RWPE1 (cell line): ENCODE measurements at regions not wholly inside any gene's neighbourhood (a gene's known extent, or its start where the extent isn't known, plus 50 kb on each side); places are given as distances from the start of the nearest gene placed in this dataset.

Experiments
- CTCF ChIA-PET: fragments of 350-600 bp; sonication (Branson Sonifier 250); formaldehyde crosslinking; extraction: SDS; loops from one replicate; lab custom pipeline; 2021; lab: Yijun Ruan, JAX
- POLR2A ChIA-PET: fragments of 400-600 bp; formaldehyde crosslinking; extraction: SDS; loops from one replicate; lab custom pipeline; 2020; ENCODE audit warnings: antibody characterized with exemption; ENCODE audit not compliant: low non-redundant PET; lab: Yijun Ruan, JAX
- DNase-seq: peaks from one replicate; pipeline ENCODE4 v3.0.0; 2012; ENCODE audit warnings: low spot score
- H3K27ac ChIP-seq: fragments of 450-650 bp; 2 replicates; pipeline ENCODE4 v1.5.1; 2017
- TF ChIP-seq, protein P1 (sequence below): fragments of 450-650 bp; conservative IDR thresholded peaks from 2 replicates; pipeline ENCODE4 v1.5.1; 2017; ENCODE audit warnings: low read depth, mild to moderate bottlenecking

DNA sequence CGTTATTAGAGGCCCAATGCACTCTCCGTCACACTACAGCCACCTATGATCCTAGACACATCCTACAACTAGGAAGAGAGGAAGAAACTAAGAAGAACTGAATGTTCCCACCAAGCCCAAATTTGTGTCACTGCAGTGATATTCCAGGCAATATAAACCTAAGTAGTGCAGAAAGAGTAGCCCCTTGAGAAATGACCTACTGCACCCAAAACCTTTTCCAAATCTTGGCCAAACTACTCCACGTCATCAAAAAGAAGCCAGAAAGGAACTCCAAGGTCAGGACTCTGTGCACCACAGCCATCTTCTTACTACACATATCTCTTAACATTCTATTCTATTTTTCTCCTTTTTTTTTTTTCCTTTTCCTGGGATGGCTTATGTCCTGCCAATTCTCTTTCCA, 60.2 kb downstream of the ADAMTS1 start:
- H3K27ac ChIP-seq, result no peak overlapping the region
- TF ChIP-seq, protein P1, sequence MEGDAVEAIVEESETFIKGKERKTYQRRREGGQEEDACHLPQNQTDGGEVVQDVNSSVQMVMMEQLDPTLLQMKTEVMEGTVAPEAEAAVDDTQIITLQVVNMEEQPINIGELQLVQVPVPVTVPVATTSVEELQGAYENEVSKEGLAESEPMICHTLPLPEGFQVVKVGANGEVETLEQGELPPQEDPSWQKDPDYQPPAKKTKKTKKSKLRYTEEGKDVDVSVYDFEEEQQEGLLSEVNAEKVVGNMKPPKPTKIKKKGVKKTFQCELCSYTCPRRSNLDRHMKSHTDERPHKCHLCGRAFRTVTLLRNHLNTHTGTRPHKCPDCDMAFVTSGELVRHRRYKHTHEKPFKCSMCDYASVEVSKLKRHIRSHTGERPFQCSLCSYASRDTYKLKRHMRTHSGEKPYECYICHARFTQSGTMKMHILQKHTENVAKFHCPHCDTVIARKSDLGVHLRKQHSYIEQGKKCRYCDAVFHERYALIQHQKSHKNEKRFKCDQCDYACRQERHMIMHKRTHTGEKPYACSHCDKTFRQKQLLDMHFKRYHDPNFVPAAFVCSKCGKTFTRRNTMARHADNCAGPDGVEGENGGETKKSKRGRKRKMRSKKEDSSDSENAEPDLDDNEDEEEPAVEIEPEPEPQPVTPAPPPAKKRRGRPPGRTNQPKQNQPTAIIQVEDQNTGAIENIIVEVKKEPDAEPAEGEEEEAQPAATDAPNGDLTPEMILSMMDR, result no peak
- CTCF ChIA-PET, result interaction anchor here (0.6 kb wide), 1 partner anchor 1429 kb away, joined by 4 read pairs; no protein-coding TSS in a partner anchor
- POLR2A ChIA-PET, result no interaction called here
- DNase-seq, result no peak

DNA sequence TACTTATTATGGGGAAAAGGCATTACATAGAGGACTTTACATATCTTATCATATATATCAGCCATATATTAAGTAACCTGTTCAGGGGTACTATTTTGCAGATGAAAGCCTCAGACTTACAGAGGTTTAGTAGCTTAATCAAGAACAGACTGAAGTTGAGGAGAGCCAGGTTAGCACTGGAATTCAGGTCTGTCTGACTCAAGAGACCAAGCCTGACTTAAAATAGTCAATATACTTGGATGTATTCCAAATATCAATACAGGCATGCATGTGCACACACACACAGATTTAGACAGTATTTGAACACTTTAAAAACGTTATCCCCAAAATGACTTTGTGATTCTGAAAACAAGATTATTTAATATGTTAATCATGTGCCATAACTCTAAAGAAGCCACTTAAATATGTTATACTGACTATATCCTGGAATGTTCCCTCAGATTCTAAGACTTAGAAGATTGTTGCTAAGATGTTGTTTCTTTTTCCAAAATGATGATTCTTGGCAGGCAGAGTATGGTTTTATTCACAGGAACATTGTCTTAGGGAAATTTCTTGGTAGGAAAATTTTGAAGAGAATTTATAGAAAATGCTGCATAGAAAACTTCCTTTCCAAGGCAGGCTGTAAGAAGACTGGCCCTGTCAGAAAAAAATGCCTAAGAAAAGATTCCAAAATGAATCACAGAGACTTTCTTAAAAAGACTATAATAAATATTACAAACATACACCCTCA, 61.6 kb downstream of the ADAMTS1 start:
- H3K27ac ChIP-seq, result no peak overlapping the region
- no peak for DNase-seq
- ChIA-PET CTCF (interaction anchor here (0.6 kb wide), 1 partner anchor 10 kb away, joined by 3 read pairs; no protein-coding TSS in a partner anchor), POLR2A (no interaction called here)
- TF ChIP-seq, protein P1, result no peak

DNA sequence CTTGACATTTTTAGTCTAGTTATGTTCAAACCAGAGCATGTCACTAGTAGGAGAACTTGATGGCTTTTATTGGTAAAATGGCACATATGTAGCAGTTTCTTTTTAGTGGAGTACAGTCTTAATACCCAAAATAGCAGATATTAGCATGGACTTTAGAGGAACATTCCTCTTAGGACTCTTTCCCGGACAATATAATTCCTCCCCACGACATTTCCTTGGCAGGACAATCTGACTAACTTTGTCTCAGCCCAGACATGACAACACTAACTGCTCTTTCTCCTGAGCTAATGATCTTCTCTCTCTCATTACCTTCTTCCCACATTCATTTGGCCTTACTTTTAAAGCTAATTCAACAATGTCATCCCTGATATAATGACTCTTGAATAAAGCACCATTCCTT, 62.5 kb downstream of the ADAMTS1 start:
- POLR2A ChIA-PET, result no interaction called here
- DNase-seq, result no peak
- H3K27ac ChIP-seq, result no peak overlapping the region
- TF ChIP-seq, protein P1, result no peak
- CTCF ChIA-PET, result no interaction called here

DNA sequence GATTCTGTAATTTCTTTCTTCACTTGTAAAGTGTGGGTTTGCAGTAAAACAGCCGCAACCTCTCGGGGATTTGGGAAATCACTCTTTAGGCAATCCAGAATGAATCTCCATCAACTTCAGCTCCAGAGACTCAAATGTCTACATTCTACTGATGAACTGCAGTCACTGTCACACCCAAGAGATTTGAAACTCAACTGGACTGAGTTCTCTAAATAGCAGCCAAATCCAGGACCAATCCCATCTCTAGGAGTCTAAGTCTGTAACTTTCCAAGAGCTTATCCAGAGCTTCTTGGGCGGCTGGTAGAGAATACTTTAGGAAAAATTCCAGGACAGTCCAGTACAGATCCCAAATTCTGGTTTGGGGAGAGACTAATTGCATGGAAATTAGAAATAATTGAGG, 62.9 kb downstream of the ADAMTS1 start:
- DNase-seq, result no peak
- ChIA-PET CTCF (interaction anchor here (0.6 kb wide), 1 partner anchor 748 kb away, joined by 3 read pairs; no protein-coding TSS in a partner anchor), POLR2A (no interaction called here)
- no peak overlapping the region for H3K27ac ChIP-seq
- TF ChIP-seq, protein P1, result no peak

DNA sequence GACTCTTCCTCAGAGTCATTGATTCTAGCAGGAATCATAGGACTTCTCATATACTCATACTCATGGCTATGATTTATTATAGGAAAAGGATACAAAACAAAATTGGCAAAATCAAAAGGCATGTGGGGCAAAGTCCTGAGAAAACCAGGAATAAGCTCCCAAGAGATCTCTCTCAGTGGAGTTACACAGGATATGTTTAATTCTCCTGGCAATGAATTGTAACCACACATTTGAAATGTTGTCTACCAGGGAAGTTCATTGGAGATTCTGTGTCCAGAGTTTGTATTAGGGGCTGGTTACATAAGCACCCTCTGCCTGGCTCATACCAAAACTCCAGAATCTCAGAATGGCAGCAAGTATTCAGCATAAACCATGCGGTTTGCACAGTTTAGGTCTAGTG, 63.9 kb downstream of the ADAMTS1 start:
- ChIA-PET CTCF (no interaction called here), POLR2A (no interaction called here)
- TF ChIP-seq, protein P1, result no peak
- DNase-seq, result no peak
- H3K27ac ChIP-seq, result no peak overlapping the region

DNA sequence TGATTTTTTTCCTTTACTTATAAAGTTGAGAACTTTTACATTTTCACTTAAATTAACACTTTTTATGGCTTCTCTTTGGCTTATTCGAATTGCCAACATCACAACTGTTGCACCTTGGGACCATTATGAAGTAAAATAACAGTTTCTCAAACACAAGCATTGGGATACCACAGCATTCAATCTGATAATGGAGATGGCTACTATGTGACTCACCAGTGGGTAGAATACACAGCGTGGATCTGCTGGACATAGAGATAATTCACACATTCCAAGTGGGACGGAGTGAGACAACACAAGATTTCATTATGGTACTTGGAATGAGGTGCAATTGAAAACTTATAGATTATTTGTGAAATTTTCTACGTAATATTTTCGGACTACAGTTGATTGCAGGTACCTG, 68.0 kb downstream of the ADAMTS1 start:
- no peak for DNase-seq
- H3K27ac ChIP-seq, result no peak overlapping the region
- ChIA-PET CTCF (no interaction called here), POLR2A (no interaction called here)
- TF ChIP-seq, protein P1, result no peak
